ENCODE measurements at regions not wholly inside any gene's neighbourhood (a gene's known extent, or its start where the extent isn't known, plus 50 kb on each side); places are given as distances from the start of the nearest gene placed in this dataset.
A peak's percentile ranks its signal among the peaks of the same experiment; 100 is the strongest.

GRCh38 chr17:31663576-31663975, 195.5 kb downstream of the COPRS start:
- intact Hi-C loops (cut with micrococcal nuclease) = no loop called here
- Mint-ChIP-seq H3K4me3 (ENCODE audit: unreplicated experiment) (no peak overlapping the region), H3K4me1 (ENCODE audit: insufficient read depth, unreplicated experiment) (no peaks in the 10 kb centered on the region), H3K9me3 (ENCODE audit: unreplicated experiment) (peaks cover 39% of the 10 kb centered on the region), H3K27me3 (ENCODE audit: insufficient read depth, unreplicated experiment) (no peaks in the 10 kb centered on the region), H3K36me3 (ENCODE audit: insufficient read depth, unreplicated experiment) (no peaks in the 10 kb centered on the region), H3K27ac (ENCODE audit: low read depth, unreplicated experiment) (no peak overlapping the region)
- BruUV-seq (replicated peaks) = no TSS peak
- ChIA-PET POLR2A (no interaction called here), CTCF (interaction anchor here (0.7 kb wide), 1 partner anchor 348 kb away, joined by 3 read pairs; no protein-coding TSS in a partner anchor)
- TF ChIP-seq, protein P1, sequence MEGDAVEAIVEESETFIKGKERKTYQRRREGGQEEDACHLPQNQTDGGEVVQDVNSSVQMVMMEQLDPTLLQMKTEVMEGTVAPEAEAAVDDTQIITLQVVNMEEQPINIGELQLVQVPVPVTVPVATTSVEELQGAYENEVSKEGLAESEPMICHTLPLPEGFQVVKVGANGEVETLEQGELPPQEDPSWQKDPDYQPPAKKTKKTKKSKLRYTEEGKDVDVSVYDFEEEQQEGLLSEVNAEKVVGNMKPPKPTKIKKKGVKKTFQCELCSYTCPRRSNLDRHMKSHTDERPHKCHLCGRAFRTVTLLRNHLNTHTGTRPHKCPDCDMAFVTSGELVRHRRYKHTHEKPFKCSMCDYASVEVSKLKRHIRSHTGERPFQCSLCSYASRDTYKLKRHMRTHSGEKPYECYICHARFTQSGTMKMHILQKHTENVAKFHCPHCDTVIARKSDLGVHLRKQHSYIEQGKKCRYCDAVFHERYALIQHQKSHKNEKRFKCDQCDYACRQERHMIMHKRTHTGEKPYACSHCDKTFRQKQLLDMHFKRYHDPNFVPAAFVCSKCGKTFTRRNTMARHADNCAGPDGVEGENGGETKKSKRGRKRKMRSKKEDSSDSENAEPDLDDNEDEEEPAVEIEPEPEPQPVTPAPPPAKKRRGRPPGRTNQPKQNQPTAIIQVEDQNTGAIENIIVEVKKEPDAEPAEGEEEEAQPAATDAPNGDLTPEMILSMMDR (IDR thresholded peaks at IDR 0.05; ENCODE audit: unreplicated experiment) = no peak
- no peak for DNase-seq (ENCODE audit: unreplicated experiment)

GRCh38 chr17:31660684-31661083, 198.4 kb downstream of the COPRS start:
- no peaks in the 10 kb centered on the region for H3K4me1 Mint-ChIP-seq (ENCODE audit: insufficient read depth, unreplicated experiment)
- no peaks in the 10 kb centered on the region for H3K27me3 Mint-ChIP-seq (ENCODE audit: insufficient read depth, unreplicated experiment)
- TF ChIP-seq, protein P1 (IDR thresholded peaks at IDR 0.05; ENCODE audit: unreplicated experiment) = no peak
- no TSS peak for BruUV-seq (replicated peaks)
- CTCF ChIA-PET = no interaction called here
- intact Hi-C loops (cut with micrococcal nuclease) = no loop called here
- POLR2A ChIA-PET = no interaction called here
- H3K36me3 Mint-ChIP-seq (ENCODE audit: insufficient read depth, unreplicated experiment) = no peaks in the 10 kb centered on the region
- H3K4me3 Mint-ChIP-seq (ENCODE audit: unreplicated experiment) = no peak overlapping the region
- DNase-seq (ENCODE audit: unreplicated experiment) = no peak
- peaks cover 24% of the 10 kb centered on the region for H3K9me3 Mint-ChIP-seq (ENCODE audit: unreplicated experiment)
- no peak overlapping the region for H3K27ac Mint-ChIP-seq (ENCODE audit: low read depth, unreplicated experiment)

GRCh38 chr17:31657876-31658275, 201.2 kb downstream of the COPRS start:
- BruUV-seq (replicated peaks) = no TSS peak
- ChIA-PET CTCF (interaction anchor here (0.8 to 1.1 kb wide), 2 partner anchors 15 to 186 kb away, joined by 3 read pairs; no protein-coding TSS in a partner anchor), POLR2A (no interaction called here)
- intact Hi-C loops (cut with micrococcal nuclease) = no loop called here
- Mint-ChIP-seq H3K9me3 (ENCODE audit: unreplicated experiment) (peaks cover 6% of the 10 kb centered on the region), H3K27me3 (ENCODE audit: insufficient read depth, unreplicated experiment) (no peaks in the 10 kb centered on the region), H3K36me3 (ENCODE audit: insufficient read depth, unreplicated experiment) (no peaks in the 10 kb centered on the region), H3K4me1 (ENCODE audit: insufficient read depth, unreplicated experiment) (peaks cover 8% of the 10 kb centered on the region), H3K27ac (ENCODE audit: low read depth, unreplicated experiment) (no peak overlapping the region), H3K4me3 (ENCODE audit: unreplicated experiment) (no peak overlapping the region)
- DNase-seq (ENCODE audit: unreplicated experiment) = no peak
- TF ChIP-seq, protein P1 (IDR thresholded peaks at IDR 0.05; ENCODE audit: unreplicated experiment) = no peak

DNA sequence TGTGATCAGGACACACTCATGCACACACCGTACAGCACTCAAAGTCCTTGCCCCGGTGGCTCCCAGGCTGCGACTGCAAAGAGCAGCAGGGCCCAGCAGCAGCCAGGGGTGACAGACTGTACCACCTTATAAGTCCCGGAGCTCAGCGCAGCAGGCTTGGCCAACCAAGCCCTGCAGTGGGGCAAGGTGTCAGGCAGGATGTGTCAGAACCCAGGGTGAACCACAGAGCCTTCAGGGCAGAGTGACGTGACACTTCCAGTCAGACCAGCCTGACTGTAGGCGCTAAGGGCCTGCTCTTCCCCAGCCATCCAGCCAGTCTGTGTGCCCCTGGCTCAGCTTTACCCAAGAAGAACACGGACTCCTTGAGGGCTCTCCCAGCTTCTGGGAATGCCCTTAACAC, 204.1 kb downstream of the COPRS start:
- POLR2A ChIA-PET = interaction anchor here (0.7 to 1.2 kb wide), 3 partner anchors 12 to 246 kb away, joined by 3 read pairs; no protein-coding TSS in a partner anchor
- peak; percentile 86 for DNase-seq (ENCODE audit: unreplicated experiment)
- intact Hi-C loops (cut with micrococcal nuclease) = no loop called here

More for the DNA sequence above, 204.1 kb downstream of the COPRS start:
- H3K27me3 Mint-ChIP-seq (ENCODE audit: insufficient read depth, unreplicated experiment) = no peaks in the 10 kb centered on the region
- H3K9me3 Mint-ChIP-seq (ENCODE audit: unreplicated experiment) = no peaks in the 10 kb centered on the region
- no peaks in the 10 kb centered on the region for H3K36me3 Mint-ChIP-seq (ENCODE audit: insufficient read depth, unreplicated experiment)
- H3K4me1 Mint-ChIP-seq (ENCODE audit: insufficient read depth, unreplicated experiment) = peaks cover 8% of the 10 kb centered on the region
- CTCF ChIA-PET = interaction anchor here (0.6 kb wide), 3 partner anchors 10 to 49 kb away, joined by 3 read pairs; no protein-coding TSS in a partner anchor
- no TSS peak for BruUV-seq (replicated peaks)
- TF ChIP-seq, protein P1 (IDR thresholded peaks at IDR 0.05; ENCODE audit: unreplicated experiment) = no peak
- H3K4me3 Mint-ChIP-seq (ENCODE audit: unreplicated experiment) = no peak overlapping the region
- H3K27ac Mint-ChIP-seq (ENCODE audit: low read depth, unreplicated experiment) = peak overlapping the region; percentile 88
